H9 (cell line): ENCODE measurements at regions not wholly inside any gene's neighbourhood (a gene's known extent, or its start where the extent isn't known, plus 50 kb on each side); places are given as distances from the start of the nearest gene placed in this dataset.

Source experiments
- DNase-seq: peaks from one replicate; pipeline ENCODE4 v3.0.0-alpha.2; 2017
- H2AFZ ChIP-seq: one replicate; pipeline ENCODE4 v1.6.1; 2013; ENCODE audit warnings: mild to moderate bottlenecking, low read length, control low read depth, moderate library complexity
- H2AK5ac ChIP-seq: 2 replicates; pipeline ENCODE4 v1.6.1; 2013; ENCODE audit warnings: low read length, control low read depth, mixed read lengths; ENCODE audit not compliant: insufficient read length
- H2BK120ac ChIP-seq: one replicate; pipeline ENCODE4 v1.6.1; 2013; ENCODE audit warnings: low read depth, mild to moderate bottlenecking, low read length, control low read depth, inconsistent platforms; ENCODE audit not compliant: poor library complexity, severe bottlenecking
- H2BK12ac ChIP-seq: 2 replicates; pipeline ENCODE4 v1.6.1; 2013; ENCODE audit warnings: low read length, control low read depth, mixed read lengths, low read depth; ENCODE audit not compliant: insufficient read length
- H2BK15ac ChIP-seq: 2 replicates; pipeline ENCODE4 v1.6.1; 2013; ENCODE audit warnings: low read depth, low read length, control low read depth
- H2BK20ac ChIP-seq: one replicate; pipeline ENCODE4 v1.6.1; 2013; ENCODE audit warnings: low read depth, mild to moderate bottlenecking, low read length, control low read depth, inconsistent platforms; ENCODE audit not compliant: poor library complexity, severe bottlenecking
- H2BK5ac ChIP-seq: 2 replicates; pipeline ENCODE4 v1.6.1; 2013; ENCODE audit warnings: low read length, control low read depth, mixed read lengths; ENCODE audit not compliant: insufficient read length
- H3K14ac ChIP-seq: 2 replicates; pipeline ENCODE4 v1.6.1; 2013; ENCODE audit warnings: low read length, control low read depth; ENCODE audit not compliant: insufficient read depth
- H3K18ac ChIP-seq: 2 replicates; pipeline ENCODE4 v1.6.1; 2013; ENCODE audit warnings: low read depth, mild to moderate bottlenecking, mixed read lengths, low read length, control low read depth; ENCODE audit not compliant: insufficient read length
- H3K23ac ChIP-seq: 2 replicates; pipeline ENCODE4 v1.6.1; 2013; ENCODE audit warnings: low read length, control low read depth, mixed read lengths, low read depth; ENCODE audit not compliant: insufficient read length
- H3K23me2 ChIP-seq: 2 replicates; pipeline ENCODE4 v1.6.1; 2013; ENCODE audit warnings: low read depth, mild to moderate bottlenecking, mixed read lengths, low read length, control low read depth; ENCODE audit not compliant: insufficient read length, poor library complexity, severe bottlenecking
- H3K27ac ChIP-seq: 2 replicates; pipeline ENCODE4 v1.5.1; 2013; ENCODE audit warnings: low read length, control low read depth, mixed read lengths, low read depth; ENCODE audit not compliant: insufficient read length
- H3K27me3 ChIP-seq: 2 replicates; pipeline ENCODE4 v1.6.1; 2013; ENCODE audit warnings: low read length, control low read depth, inconsistent platforms; ENCODE audit not compliant: insufficient read depth
- H3K4ac ChIP-seq: 2 replicates; pipeline ENCODE4 v1.6.1; 2013; ENCODE audit warnings: low read depth, mild to moderate bottlenecking, control low read depth, inconsistent platforms, low read length, moderate library complexity
- H3K4me1 ChIP-seq: 2 replicates; pipeline ENCODE4 v1.6.1; 2013; ENCODE audit warnings: low read length, control low read depth, inconsistent platforms; ENCODE audit not compliant: insufficient read depth
- H3K4me2 ChIP-seq: 2 replicates; pipeline ENCODE4 v1.6.1; 2013; ENCODE audit warnings: low read length, control low read depth, mixed read lengths; ENCODE audit not compliant: insufficient read length, insufficient read depth
- H3K56ac ChIP-seq: 2 replicates; pipeline ENCODE4 v1.6.1; 2013; ENCODE audit warnings: low read depth, mild to moderate bottlenecking, mixed read lengths, low read length, control low read depth; ENCODE audit not compliant: insufficient read length
- H3K79me1 ChIP-seq: 2 replicates; pipeline ENCODE4 v1.6.1; 2013; ENCODE audit warnings: low read depth, mild to moderate bottlenecking, moderate library complexity, low read length, control low read depth, inconsistent platforms; ENCODE audit not compliant: insufficient read depth, poor library complexity, severe bottlenecking
- H3K79me2 ChIP-seq: 2 replicates; pipeline ENCODE4 v1.6.1; 2013; ENCODE audit warnings: low read length, control low read depth, inconsistent platforms; ENCODE audit not compliant: insufficient read depth
- H3K9ac ChIP-seq: 2 replicates; pipeline ENCODE4 v1.6.1; 2013; ENCODE audit warnings: low read length, control low read depth, mixed read lengths; ENCODE audit not compliant: insufficient read length; ENCODE audit errors: extremely low read depth
- H3K9me3 ChIP-seq: one replicate; pipeline ENCODE4 v1.6.1; 2013; ENCODE audit warnings: low read depth, low read length, inconsistent platforms; ENCODE audit not compliant: control insufficient read depth
- H3T11ph ChIP-seq: one replicate; pipeline ENCODE4 v1.6.1; 2013; ENCODE audit warnings: mild to moderate bottlenecking, low read length, control low read depth, inconsistent platforms
- H4K20me1 ChIP-seq: one replicate; pipeline ENCODE4 v1.6.1; 2013; ENCODE audit not compliant: control insufficient read depth, insufficient read length, insufficient read depth
- H4K5ac ChIP-seq: 2 replicates; pipeline ENCODE4 v1.6.1; 2013; ENCODE audit warnings: low read depth, mild to moderate bottlenecking, mixed read lengths, low read length, control low read depth; ENCODE audit not compliant: insufficient read length
- H4K8ac ChIP-seq: replicated peaks from 2 replicates; pipeline ENCODE4 v1.6.1; 2013; ENCODE audit warnings: low read length, control low read depth, mixed read lengths, low read depth; ENCODE audit not compliant: insufficient read length
- H4K91ac ChIP-seq: 2 replicates; pipeline ENCODE4 v1.6.1; 2013; ENCODE audit warnings: low read depth, mild to moderate bottlenecking, moderate library complexity, mixed read lengths, low read length, control low read depth; ENCODE audit not compliant: insufficient read length
- H3K27ac Mint-ChIP-seq, 3 experiments: 2 replicates in 2 of 3; 3 replicates in 1 of 3; pipeline ENCODE4 v1.8.0; 2020 to 2021; ENCODE audit warnings: mixed read lengths in 3 of 3, mild to moderate bottlenecking in 1 of 3, moderate library complexity in 1 of 3
- H3K27me3 Mint-ChIP-seq: 2 replicates; pipeline ENCODE4 v1.8.0; 2021; ENCODE audit warnings: low read depth, mild to moderate bottlenecking, moderate library complexity, mixed read lengths
- H3K36me3 Mint-ChIP-seq, 3 experiments: 2 replicates in 2 of 3; 3 replicates in 1 of 3; pipeline ENCODE4 v1.8.0; 2020 to 2021; ENCODE audit warnings: low read depth in 3 of 3, mixed read lengths in 3 of 3; ENCODE audit not compliant: insufficient read depth in 1 of 3
- H3K4me1 Mint-ChIP-seq, 2 experiments: 2 replicates each; pipeline ENCODE4 v1.8.0; 2020; ENCODE audit warnings: mixed read lengths in 2 of 2
- H3K4me3 Mint-ChIP-seq, 2 experiments: 2 replicates in 1 of 2; 3 replicates in 1 of 2; pipeline ENCODE4 v1.8.0; 2020 to 2021; ENCODE audit warnings: mild to moderate bottlenecking in 2 of 2, mixed read lengths in 2 of 2, moderate library complexity in 1 of 2
- H3K9me3 Mint-ChIP-seq, 2 experiments: 2 replicates in 1 of 2; 3 replicates in 1 of 2; pipeline ENCODE4 v1.8.0; 2020; ENCODE audit warnings: mild to moderate bottlenecking in 2 of 2, mixed read lengths in 2 of 2, moderate library complexity in 1 of 2
- WGBS: extraction: QIAGEN DNeasy Blood & Tissue Kit; methylation state at CpG from one replicate; pipeline ENCODE4 v1.1.7; 2013; ENCODE audit warnings: missing lambda C conversion rate, low lambda C conversion rate, mixed read lengths; ENCODE audit not compliant: insufficient read length; ENCODE audit errors: extremely low coverage; 5-methylcytosine and 5-hydroxymethylcytosine counted together
- TF ChIP-seq, protein P1 (sequence below): fragments of 200-600 bp; sonication (generic); conservative IDR thresholded peaks from 3 replicates; pipeline ENCODE4 v1.8.0; 2021; ENCODE audit warnings: antibody characterized with exemption, mild to moderate bottlenecking

DNA sequence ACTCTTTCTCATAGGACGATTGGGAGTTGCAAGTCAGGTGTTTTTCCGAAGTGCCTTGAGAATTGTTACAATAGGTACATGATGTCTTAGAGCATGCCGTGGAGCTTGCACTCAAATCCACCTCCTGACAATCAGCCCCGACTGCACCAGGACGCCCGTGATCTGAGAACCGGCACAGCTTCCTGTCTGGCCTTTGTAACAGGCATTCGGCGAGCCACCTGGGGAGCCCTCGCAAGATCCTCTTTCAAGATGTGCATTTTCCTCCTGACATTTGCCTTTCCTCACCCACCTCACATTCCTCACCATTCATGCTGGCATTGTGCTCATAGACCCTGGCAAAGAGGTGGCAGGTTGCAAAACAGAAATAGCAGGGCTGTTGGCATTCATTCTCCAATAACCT, 427.3 kb downstream of the GALR1 start:
- peak overlapping the region in 1 of 2 experiments; percentile 16; a peak in 2 of 5 replicates for H3K4me3 Mint-ChIP-seq
- no peak overlapping the region for H3K4me2 ChIP-seq
- no peaks in the 10 kb centered on the region for H3K27me3 ChIP-seq
- no peak overlapping the region for H2BK120ac ChIP-seq
- H3K79me2 ChIP-seq: no peaks in the 10 kb centered on the region
- H4K8ac ChIP-seq: no peak overlapping the region
- no peak overlapping the region for H3K23ac ChIP-seq
- no peak overlapping the region for H2BK12ac ChIP-seq
- TF ChIP-seq, protein P1, sequence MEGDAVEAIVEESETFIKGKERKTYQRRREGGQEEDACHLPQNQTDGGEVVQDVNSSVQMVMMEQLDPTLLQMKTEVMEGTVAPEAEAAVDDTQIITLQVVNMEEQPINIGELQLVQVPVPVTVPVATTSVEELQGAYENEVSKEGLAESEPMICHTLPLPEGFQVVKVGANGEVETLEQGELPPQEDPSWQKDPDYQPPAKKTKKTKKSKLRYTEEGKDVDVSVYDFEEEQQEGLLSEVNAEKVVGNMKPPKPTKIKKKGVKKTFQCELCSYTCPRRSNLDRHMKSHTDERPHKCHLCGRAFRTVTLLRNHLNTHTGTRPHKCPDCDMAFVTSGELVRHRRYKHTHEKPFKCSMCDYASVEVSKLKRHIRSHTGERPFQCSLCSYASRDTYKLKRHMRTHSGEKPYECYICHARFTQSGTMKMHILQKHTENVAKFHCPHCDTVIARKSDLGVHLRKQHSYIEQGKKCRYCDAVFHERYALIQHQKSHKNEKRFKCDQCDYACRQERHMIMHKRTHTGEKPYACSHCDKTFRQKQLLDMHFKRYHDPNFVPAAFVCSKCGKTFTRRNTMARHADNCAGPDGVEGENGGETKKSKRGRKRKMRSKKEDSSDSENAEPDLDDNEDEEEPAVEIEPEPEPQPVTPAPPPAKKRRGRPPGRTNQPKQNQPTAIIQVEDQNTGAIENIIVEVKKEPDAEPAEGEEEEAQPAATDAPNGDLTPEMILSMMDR: no peak
- no peak overlapping the region for H3K27ac ChIP-seq
- no peak overlapping the region for H3K18ac ChIP-seq
- no peak overlapping the region for H3K14ac ChIP-seq
- no peak overlapping the region for H2BK20ac ChIP-seq
- H3K27ac Mint-ChIP-seq: peak overlapping the region in 1 of 3 experiments; percentile 34; a peak in 1 of 7 replicates
- H3K4me1 ChIP-seq: peaks cover 3% of the 10 kb centered on the region; the same call in 1 of the 2 replicates
- H3K9me3 ChIP-seq: no peaks in the 10 kb centered on the region
- H2AFZ ChIP-seq: no peak overlapping the region
- no peak overlapping the region for H2BK15ac ChIP-seq
- no peaks in the 10 kb centered on the region for H3K23me2 ChIP-seq
- no peak overlapping the region for H2BK5ac ChIP-seq
- no peak overlapping the region for H3K9ac ChIP-seq
- no peak overlapping the region for H4K91ac ChIP-seq
- WGBS: no CpG with 5 or more reads among the region's 10 CpGs
- no peaks in the 10 kb centered on the region for H3K9me3 Mint-ChIP-seq
- H3K79me1 ChIP-seq: no peaks in the 10 kb centered on the region
- no peak overlapping the region for H3K4ac ChIP-seq
- H2AK5ac ChIP-seq: no peak overlapping the region
- H3K56ac ChIP-seq: no peak overlapping the region
- H3K4me1 Mint-ChIP-seq: peaks cover 13 to 15% of the 10 kb centered on the region in 2 experiments
- no peak overlapping the region for H4K5ac ChIP-seq
- H3T11ph ChIP-seq: no peak overlapping the region
- no peaks in the 10 kb centered on the region for H3K36me3 Mint-ChIP-seq
- DNase-seq: peak; percentile 64
- H3K27me3 Mint-ChIP-seq: peaks cover 3% of the 10 kb centered on the region; the same call in 1 of the 2 replicates
- no peaks in the 10 kb centered on the region for H4K20me1 ChIP-seq
